ENCODE measurements at regions not wholly inside any gene's neighbourhood (a gene's known extent, or its start where the extent isn't known, plus 50 kb on each side); places are given as distances from the start of the nearest gene placed in this dataset.

DNA sequence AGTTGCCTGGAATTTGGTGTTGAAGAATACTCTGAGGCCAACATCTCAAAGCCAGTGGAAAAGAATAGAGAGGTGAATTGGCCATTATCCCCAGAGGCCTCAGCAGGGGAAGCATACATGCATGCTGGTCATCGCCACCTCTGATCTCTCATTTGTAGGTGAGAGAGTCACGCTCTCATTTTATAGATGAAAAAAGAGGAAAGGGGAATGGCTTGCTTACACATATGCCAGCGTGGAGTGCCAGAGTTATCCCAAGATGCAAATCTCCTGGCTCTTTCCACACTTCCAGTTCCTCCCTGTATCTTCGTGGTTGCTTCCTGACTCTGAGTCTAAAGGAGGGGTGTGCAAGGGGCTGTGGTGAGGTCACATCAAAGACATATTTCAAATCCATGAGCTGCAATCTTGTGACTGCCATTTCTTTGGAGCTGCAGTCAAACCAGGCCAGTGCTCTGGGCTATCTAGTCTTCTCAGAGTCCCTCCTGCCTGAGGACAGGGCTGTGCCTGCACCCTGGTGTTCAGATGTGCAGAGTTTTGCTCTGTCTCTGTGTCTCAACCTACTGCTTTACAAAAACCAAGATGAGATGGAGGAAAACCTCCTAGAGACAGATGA is 324.7 kb downstream of the MYCN start:
- no peak for DNase-seq

DNA sequence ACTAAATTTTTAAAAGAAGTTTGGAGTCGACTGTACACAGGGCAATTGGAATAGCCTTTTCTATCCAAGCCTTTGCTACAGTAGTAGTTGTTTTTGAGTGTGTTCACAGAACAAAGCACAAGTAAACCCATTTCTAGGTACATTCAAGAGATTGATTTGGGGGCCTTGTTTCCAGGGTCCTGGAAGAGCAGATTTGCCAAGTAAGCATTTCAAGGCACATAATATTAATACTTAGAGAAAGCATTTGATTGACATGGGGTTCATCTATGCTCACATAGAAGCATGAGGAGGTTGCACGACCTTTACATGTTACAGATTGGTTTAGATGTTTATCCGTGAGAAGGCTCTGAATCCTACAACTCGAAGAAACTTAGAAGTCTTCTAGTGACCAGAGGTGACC is 324.1 kb downstream of the MYCN start:
- DNase-seq = no peak

DNA sequence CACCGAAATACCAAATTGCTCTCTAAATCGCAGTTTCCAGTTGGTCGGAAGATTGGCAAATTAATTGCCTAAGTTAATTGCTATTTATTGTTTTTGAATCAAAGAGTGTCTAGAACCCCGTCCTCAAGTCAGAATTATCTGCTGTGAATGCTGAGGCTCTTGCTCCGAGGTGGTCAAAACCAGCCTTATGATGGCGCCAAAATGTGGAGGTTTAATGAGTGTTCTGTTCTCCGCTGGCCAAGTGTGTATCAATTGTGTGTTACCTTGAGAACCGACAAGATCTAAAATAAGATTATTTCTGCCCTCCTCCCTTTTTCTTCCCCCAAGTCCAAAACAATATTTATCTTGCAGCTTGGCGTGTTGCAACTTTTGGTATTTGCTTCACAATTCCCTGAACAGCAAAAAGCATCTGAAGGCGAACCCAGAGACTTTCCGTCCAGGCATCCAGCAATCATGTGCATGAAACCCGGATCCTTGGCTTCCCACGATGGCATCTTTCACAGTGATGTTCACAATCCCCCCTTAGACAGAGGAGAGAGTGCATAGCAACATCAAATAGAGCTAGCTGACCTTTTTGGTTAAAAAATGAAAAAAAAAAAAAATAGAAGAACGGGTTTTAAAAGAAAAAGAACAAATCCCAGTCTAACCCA is 323.0 kb downstream of the MYCN start:
- no peak for DNase-seq

DNA sequence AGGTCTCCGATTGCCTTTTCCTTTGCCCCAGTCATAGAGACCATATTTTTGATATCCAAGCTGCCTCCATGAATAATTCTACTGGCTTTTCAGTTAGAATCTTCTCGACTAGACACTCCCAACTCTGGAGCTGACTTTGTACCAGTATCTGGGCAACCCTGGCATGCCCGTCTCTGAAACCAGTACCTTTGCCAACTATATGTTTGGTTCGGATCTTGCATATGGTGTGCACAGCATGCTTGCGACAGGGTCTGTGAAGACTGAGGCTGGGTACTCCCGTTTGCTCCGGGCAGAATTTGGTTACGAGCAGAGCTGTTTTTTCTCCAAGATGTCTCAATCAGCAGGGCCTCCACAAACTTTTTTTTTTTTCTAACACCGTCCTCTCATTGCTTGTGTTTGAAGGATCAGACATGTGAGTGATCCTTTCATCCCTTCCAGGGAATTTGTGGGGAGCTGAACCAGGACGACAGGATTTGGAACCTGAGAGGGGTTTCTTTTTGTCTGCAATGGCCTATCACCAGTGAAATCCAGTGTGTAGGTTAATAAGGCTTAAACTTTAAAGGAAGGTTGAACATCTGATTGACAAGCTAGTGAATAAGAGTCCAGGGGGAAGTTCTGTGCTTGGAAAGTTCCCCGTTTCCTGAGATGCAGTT is 322.3 kb downstream of the MYCN start:
- DNase-seq = no peak

DNA sequence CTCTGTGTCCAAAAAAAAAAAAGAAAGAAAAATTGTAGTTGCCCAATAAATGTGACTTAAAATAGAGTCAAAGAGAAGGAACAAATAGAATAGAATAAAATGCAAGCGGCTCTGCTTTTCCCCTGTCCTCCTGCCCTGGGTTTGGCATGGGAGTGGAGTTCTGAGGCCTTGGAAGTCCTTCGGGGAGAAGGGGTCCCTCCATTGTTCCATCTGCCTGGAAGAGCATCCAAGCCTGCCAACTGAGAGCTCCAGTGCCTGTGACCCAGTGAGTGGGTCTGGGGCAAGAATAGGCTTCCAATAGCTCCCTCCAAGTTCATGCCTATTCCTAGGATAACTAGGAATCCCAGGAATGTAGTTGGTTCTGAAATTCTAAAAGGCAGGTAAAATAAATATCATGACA is 321.4 kb downstream of the MYCN start:
- DNase-seq = no peak

DNA sequence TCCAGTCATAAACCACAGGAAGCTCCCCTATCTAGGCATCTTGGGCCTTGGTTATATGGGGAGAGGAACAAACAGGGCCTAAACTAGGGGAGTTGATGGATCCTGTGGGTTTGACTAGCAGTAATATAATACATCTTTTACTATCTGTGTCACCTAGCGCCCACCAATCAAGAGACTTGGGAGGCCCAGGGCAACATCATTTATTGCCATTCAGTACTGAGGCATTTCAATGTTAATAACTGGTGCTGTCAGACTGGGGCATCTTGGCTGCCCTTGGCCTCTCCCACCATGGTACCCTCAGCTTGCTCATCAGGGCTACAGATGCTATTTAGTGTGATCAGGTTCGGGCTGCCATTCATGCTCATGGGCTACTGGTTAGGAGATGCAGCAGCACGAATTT is 320.7 kb downstream of the MYCN start:
- no peak for DNase-seq

GRCh38 chr2:16260041-16260830 is 319.9 kb downstream of the MYCN start:
- no peak for DNase-seq

GRCh38 chr2:16259010-16259409 is 318.7 kb downstream of the MYCN start:
- DNase-seq = no peak

DNA sequence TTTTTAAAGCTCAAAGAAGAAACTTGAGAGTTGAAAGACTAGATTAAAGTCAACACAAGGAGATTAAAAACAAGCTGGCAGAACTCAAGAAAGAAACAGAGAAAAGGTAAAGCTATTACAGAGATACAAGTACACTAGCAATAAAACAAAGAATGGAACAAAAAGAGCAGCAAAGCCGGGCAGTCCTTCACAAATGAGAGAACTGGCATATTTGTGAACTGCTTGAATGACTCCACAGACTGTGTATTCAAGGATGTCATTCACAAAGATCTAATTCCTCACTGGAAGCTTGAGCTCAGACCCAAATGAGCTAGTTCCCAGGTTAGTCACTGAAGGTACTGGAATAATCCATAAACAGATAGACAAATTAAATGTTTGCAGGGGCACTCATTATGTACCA is 318.0 kb downstream of the MYCN start:
- DNase-seq = no peak

GRCh38 chr2:16257322-16258028 is 317.1 kb downstream of the MYCN start:
- no peak for DNase-seq

DNA sequence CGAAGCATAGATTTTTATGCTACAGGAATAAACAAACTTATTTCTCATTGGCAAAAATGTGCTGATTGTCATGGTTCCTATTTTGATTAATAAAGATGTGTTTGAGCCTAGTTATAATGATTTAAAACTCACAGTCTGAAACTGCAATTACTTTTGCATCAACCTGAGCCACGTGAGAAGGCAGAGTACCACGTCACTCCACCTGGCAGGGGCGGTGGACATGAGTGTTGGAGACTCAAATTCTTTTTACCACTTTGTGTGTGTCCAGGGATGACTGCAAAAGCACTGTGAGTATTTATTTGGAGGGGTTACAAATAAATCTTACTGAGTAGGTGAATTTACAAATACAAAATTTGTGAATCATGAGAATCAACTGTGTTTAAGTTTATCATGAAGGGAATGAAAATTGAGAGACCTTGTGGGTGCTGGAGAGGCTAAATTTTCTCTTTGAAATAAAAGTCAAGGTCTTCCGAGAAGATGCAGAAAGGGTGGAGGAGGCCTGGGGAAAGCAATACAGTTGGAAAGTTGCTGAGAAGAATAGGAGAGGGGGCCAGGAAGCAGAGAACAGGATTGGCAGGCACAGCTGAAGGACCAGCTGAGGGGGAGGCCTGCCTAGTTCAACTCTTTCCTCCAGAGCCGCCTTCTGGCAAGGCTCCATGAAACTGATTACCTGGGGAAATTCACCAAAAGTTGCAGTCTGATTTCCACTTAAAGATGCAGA is 316.4 kb downstream of the MYCN start:
- no peak for DNase-seq

GRCh38 chr2:16255120-16255519 is 314.8 kb downstream of the MYCN start:
- DNase-seq = no peak

DNA sequence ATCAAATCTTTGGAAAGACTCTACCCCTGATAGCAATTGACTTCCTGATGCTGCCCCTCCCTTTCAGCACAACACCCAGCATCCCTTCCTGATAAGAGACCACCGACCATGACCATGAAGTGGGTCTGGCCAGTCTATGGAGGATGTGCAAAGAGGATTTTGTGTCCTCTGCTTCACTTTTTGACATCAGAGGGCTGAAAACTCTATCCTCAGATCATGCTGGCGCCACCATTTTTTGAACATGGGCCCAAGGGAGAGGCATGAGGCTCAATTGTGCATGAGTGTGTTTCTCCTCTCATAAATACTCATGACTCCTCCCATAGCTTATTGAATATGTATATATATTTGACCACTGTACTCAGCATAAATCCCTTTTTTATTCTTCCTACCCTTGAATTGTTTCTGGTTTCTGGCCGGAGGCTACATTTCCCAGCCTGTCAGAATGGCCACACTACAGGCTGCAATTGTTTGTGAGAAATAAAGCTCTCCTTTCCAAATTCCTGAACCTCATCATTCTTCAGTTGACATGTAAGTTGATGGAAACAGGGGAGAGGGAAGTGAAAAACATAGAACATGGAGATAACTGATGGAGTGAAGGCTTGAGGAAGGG is 314.1 kb downstream of the MYCN start:
- no peak for DNase-seq

DNA sequence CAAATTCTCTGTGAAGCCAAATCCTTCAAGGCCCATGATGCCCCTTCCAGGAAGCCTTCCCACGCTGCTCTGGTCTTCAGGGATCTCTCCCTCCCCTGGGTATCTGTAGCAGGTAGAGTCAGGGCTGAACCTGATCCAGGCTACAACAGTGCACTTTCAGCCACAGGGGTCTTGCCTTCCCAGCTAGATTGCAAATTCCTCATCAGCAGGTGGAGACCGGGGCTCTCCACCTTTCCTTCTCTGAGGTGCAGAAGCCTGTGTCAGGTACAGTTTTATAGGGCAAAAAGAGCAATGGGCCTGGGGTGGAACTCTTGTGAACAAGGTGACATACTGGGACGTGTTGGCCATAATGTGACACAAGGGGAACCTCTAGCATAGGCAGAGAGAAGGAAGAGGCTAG is 312.9 kb downstream of the MYCN start:
- no peak for DNase-seq

- no peak for DNase-seq
These were observed 312.5 kb downstream of the MYCN start for GRCh38 chr2:16252891-16253290.

- DNase-seq = no peak
These were observed 311.9 kb downstream of the MYCN start for GRCh38 chr2:16252251-16252650.

- DNase-seq = no peak
These were observed 311.3 kb downstream of the MYCN start for GRCh38 chr2:16251511-16252225.

DNA sequence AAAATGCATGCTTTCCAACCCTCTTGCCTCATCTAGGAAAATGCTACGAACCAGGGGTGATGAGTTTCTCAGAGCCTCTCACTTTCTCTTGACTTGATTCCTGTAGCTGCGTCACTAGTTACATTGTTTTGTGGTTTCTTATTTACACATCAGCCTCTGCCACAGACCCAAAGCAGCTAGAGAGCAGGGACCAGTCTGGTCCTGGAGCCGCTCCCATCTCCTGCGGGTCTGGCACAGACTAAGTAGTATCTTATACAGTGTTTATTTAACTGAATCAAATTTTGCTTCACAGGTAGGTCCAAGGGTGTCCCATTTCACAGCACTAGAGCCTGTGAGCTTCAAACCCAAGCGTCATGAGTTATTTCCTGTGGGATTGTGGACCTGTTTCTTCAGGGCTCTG is 310.5 kb downstream of the MYCN start:
- DNase-seq = no peak

GRCh38 chr2:16250466-16250865 is 310.1 kb downstream of the MYCN start:
- no peak for DNase-seq

DNA sequence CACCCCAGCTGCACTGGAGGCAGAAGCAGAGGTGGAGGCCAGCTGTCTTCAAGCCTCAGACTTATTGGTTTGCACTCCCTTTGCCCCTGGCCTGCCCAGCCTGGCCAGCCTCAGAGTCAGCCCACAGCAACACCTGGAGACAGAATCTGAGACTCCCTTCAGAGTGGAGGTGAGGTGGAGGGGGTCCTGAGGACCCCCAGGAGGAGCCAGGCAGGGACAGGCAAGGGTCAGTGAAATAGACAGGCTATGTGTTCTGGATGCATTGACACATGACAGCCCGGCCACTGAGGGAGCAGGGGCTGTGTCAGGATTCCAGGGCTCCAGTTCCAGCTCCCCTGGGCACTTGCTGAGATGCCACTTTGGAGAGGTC is 309.7 kb downstream of the MYCN start:
- no peak for DNase-seq
